Panc1 (cell line): ENCODE measurements at regions not wholly inside any gene's neighbourhood (a gene's known extent, or its start where the extent isn't known, plus 50 kb on each side); places are given as distances from the start of the nearest gene placed in this dataset.

Source experiments
- ATAC-seq: fragments of 200-7000 bp; cut with Tn5 transposase; 2 replicates; pipeline ENCODE4 v1.9.1; 2020; ENCODE audit warnings: mild to moderate bottlenecking, moderate library complexity
- BruUV-seq: library from RNA; stranded (reverse); fragments of 400-500 nt; replicated peaks from 2 replicates; lab custom pipeline; 2021; lab: Mats Ljungman, UMichigan
- CTCF ChIA-PET: fragments of 300-600 bp; sonication (Branson Sonifier 250); formaldehyde crosslinking; loops from one replicate; lab custom pipeline; 2022; ENCODE audit warnings: antibody characterized with exemption; lab: Charles Lee
- POLR2A ChIA-PET: fragments of 300-600 bp; sonication (Branson Sonifier 250); formaldehyde crosslinking; loops from one replicate; lab custom pipeline; 2022; ENCODE audit warnings: antibody characterized with exemption; lab: Charles Lee
- DNase-seq: peaks from one replicate; pipeline ENCODE4 v3.0.0-alpha.2; 2010; ENCODE audit warnings: low read depth, low spot score
- H3K27ac ChIP-seq: 2 replicates; pipeline ENCODE4 v1.5.1; 2011; ENCODE audit warnings: mild to moderate bottlenecking, low read length, inconsistent platforms
- H3K27me3 ChIP-seq: fragments of 200-500 bp; sonication (Bioruptor generic); 2 replicates; pipeline ENCODE4 v1.6.0; 2014; ENCODE audit warnings: low read length, inconsistent platforms; ENCODE audit not compliant: control insufficient read depth, insufficient read depth
- H3K36me3 ChIP-seq: fragments of 200-500 bp; sonication (Bioruptor generic); 2 replicates; pipeline ENCODE4 v1.5.1; 2014; ENCODE audit warnings: inconsistent platforms, mild to moderate bottlenecking, low read length, moderate library complexity; ENCODE audit not compliant: control insufficient read depth, insufficient read depth
- H3K4me1 ChIP-seq: 2 replicates; pipeline ENCODE4 v1.5.1; 2011; ENCODE audit warnings: inconsistent platforms, mild to moderate bottlenecking, low read length, moderate library complexity; ENCODE audit not compliant: control insufficient read depth, insufficient read depth
- H3K4me3 ChIP-seq, 2 experiments: 2 replicates each; pipeline ENCODE4 v1.5.1; 2011 to 2012; ENCODE audit warnings: low read depth in 2 of 2, low read length in 2 of 2, mild to moderate bottlenecking in 2 of 2, inconsistent platforms in 1 of 2, moderate library complexity in 1 of 2
- H3K9me3 ChIP-seq: fragments of 200-500 bp; sonication (Bioruptor generic); 2 replicates; pipeline ENCODE4 v1.5.1; 2014; ENCODE audit warnings: low read depth, mild to moderate bottlenecking, inconsistent platforms, low read length, moderate library complexity; ENCODE audit not compliant: control insufficient read depth, insufficient read depth
- CTCF ChIP-seq: fragments of 450-650 bp; IDR thresholded peaks from 2 replicates; pipeline ENCODE4 v1.5.1; 2017; ENCODE audit warnings: mild to moderate bottlenecking
- REST ChIP-seq, 2 experiments: IDR thresholded peaks; 2 replicates each; pipeline ENCODE4 v1.6.1; 2011 to 2012; ENCODE audit warnings: low read depth in 2 of 2, control low read depth in 1 of 2, low read length in 1 of 2, mild to moderate bottlenecking in 1 of 2, moderate library complexity in 1 of 2; ENCODE audit not compliant: insufficient read depth in 1 of 2
- SIN3A ChIP-seq: IDR thresholded peaks from 2 replicates; pipeline ENCODE4 v1.6.1; 2012; ENCODE audit warnings: low read depth, mild to moderate bottlenecking, low read length, moderate library complexity, borderline replicate concordance; ENCODE audit not compliant: insufficient read depth
- in situ Hi-C: cut with HindIII; loops from 2 replicates; pipeline ENCODE4 v1.10.0; 2016; ENCODE audit warnings: low sequenced_read_pairs, low pct_unique_long_range_greater_than_20kb
- intact Hi-C: fragments of 100-400 bp; cut with micrococcal nuclease; formaldehyde crosslinking; loops from one replicate; pipeline ENCODE4 v1.10.0; 2022; ENCODE audit not compliant: unreplicated experiment

DNA sequence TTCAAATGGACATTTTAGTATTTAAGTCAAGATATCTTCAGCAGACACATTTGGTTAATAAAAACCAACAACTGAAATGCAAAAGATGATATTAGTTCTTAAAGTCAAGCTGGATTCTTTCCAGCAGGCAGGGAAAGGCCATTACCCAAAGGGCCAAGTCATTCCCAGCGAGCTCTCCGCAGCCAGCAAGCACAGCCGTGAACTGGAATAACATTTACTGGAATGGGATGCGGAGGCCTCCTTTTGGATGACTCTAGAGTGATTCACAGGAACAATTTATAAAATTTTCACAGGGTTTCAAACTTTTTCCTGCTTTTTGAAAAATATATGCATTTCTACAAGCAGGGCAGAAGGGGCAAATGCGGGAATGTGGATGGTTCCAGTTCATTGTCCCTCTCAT is 76.6 kb upstream of the DAB2 start:
- no peak overlapping the region for H3K27ac ChIP-seq
- no peaks in the 10 kb centered on the region for H3K36me3 ChIP-seq
- intact Hi-C loops, result no loop called here
- H3K4me1 ChIP-seq, result no peaks in the 10 kb centered on the region
- POLR2A ChIA-PET, result no interaction called here
- in situ Hi-C loops, result no loop called here
- no peak overlapping the region for H3K4me3 ChIP-seq
- no peaks in the 10 kb centered on the region; the same call in 1 of the 2 replicates for H3K27me3 ChIP-seq
- ATAC-seq (no peak), DNase-seq (peak; percentile 10)
- no TSS peak for BruUV-seq
- no peaks in the 10 kb centered on the region for H3K9me3 ChIP-seq
- CTCF ChIA-PET, result no interaction called here
- no peak for TF ChIP-seq SIN3A
- no peak for TF ChIP-seq CTCF

DNA sequence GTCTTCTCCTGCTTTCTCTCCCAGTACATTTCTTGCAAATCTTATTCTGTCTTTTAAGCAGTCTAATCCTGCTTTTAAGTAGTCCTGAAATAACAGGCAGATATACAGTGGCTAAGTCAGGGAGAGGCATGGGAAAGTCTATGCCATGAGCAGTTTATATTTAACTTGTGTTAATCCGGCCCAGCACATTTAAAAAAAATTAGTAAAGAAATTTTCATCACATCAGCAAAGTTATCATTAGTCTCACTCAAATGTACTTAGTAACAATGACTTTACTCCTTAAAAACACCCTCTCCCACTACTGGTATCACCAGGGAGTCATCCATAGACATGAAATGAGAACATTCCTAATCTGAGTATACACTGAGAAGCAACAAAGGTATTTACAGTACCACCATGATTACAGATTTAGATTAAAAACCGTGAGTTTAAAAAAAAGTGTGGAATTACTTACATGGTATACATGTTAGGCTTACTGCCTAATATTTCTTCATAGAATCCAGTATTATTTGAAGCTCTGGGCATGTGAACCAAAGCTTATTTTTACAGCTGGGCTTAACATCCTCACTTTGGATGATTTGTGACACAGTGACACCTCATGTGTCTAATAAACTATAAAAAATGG is 75.9 kb upstream of the DAB2 start:
- no peak overlapping the region for H3K4me3 ChIP-seq
- no peaks in the 10 kb centered on the region for H3K4me1 ChIP-seq
- in situ Hi-C loops, result no loop called here
- no peaks in the 10 kb centered on the region for H3K36me3 ChIP-seq
- no peak for DNase-seq
- TF ChIP-seq CTCF (no peak), SIN3A (no peak), REST (IDR thresholded peaks at IDR 0.05; ENCODE audit: insufficient read depth in 1 of 2, low read depth in 2 of 2, low read length in 1 of 2) (no peak)
- H3K9me3 ChIP-seq, result no peaks in the 10 kb centered on the region
- CTCF ChIA-PET, result no interaction called here
- no peak overlapping the region for H3K27ac ChIP-seq
- POLR2A ChIA-PET, result no interaction called here
- no peaks in the 10 kb centered on the region for H3K27me3 ChIP-seq
- no TSS peak for BruUV-seq
- intact Hi-C loops, result no loop called here
- ATAC-seq, result no peak
